GM18520 (cell line): ENCODE measurements at regions not wholly inside any gene's neighbourhood (a gene's known extent, or its start where the extent isn't known, plus 50 kb on each side); places are given as distances from the start of the nearest gene placed in this dataset.
"Not testable (repeated sequence)": the region's sequence is repeated elsewhere in the genome, so short reads cannot be mapped to it uniquely, and the experiment has no call there.

Experiments used
- ATAC-seq: cut with Tn5 transposase; IDR thresholded peaks from one replicate; pipeline ENCODE4 v1.9.1; 2021; ENCODE audit not compliant: unreplicated experiment

GRCh38 chrX:13387666-13388494, 68.0 kb upstream of the ATXN3L start:
- no peak for ATAC-seq

GRCh38 chrX:13386636-13387035, 66.8 kb upstream of the ATXN3L start:
- ATAC-seq: no peak

GRCh38 chrX:13386092-13386491, 66.2 kb upstream of the ATXN3L start:
- ATAC-seq: no peak

- no peak for ATAC-seq
These were observed 64.1 kb upstream of the ATXN3L start for GRCh38 chrX:13383907-13384306.

GRCh38 chrX:13381514-13381913, 61.7 kb upstream of the ATXN3L start:
- no peak for ATAC-seq

- ATAC-seq: no peak
These were observed 60.4 kb upstream of the ATXN3L start for GRCh38 chrX:13380211-13380610.

- ATAC-seq: not testable (repeated sequence)
These were observed 59.0 kb upstream of the ATXN3L start for GRCh38 chrX:13378562-13379518.

GRCh38 chrX:13377550-13377934, 57.7 kb upstream of the ATXN3L start:
- no peak for ATAC-seq

GRCh38 chrX:13376857-13377549, 57.1 kb upstream of the ATXN3L start:
- ATAC-seq: no peak

- not testable (repeated sequence) for ATAC-seq
These were observed 55.7 kb upstream of the ATXN3L start for GRCh38 chrX:13375596-13375995.

- ATAC-seq: no peak
These were observed 54.5 kb upstream of the ATXN3L start for GRCh38 chrX:13374364-13374763.

GRCh38 chrX:13373431-13374187, 53.8 kb upstream of the ATXN3L start:
- ATAC-seq: no peak

- no peak for ATAC-seq
These were observed 53.2 kb upstream of the ATXN3L start for GRCh38 chrX:13373027-13373426.

- no peak for ATAC-seq
These were observed 52.5 kb upstream of the ATXN3L start for GRCh38 chrX:13372203-13372980.

- ATAC-seq: no peak
These were observed 51.3 kb upstream of the ATXN3L start for GRCh38 chrX:13371186-13371585.

- no peak for ATAC-seq
These were observed 50.9 kb upstream of the ATXN3L start for GRCh38 chrX:13370713-13371112.
